Testis (tissue), 2 donors: ENCODE measurements at regions not wholly inside any gene's neighbourhood (a gene's known extent, or its start where the extent isn't known, plus 50 kb on each side); places are given as distances from the start of the nearest gene placed in this dataset.

ENCODE experiments used
- DNase-seq: peaks from one replicate; pipeline ENCODE4 v3.0.0-alpha.2; 2019
- H3K27ac ChIP-seq, 2 donors: fragments of 200-600 bp; sonication (generic); one replicate each; pipeline ENCODE4 v1.5.1; 2019
- H3K27me3 ChIP-seq: fragments of 200-600 bp; sonication (generic); one replicate; pipeline ENCODE4 v1.5.1; 2019
- H3K36me3 ChIP-seq: fragments of 200-600 bp; sonication (generic); one replicate; pipeline ENCODE4 v1.5.1; 2017; ENCODE audit warnings: low read depth; ENCODE audit errors: missing control alignments
- H3K4me1 ChIP-seq: fragments of 200-600 bp; sonication (generic); one replicate; pipeline ENCODE4 v1.5.1; 2019
- H3K4me3 ChIP-seq, 2 donors: fragments of 200-600 bp; sonication (generic); one replicate each; pipeline ENCODE4 v1.5.1; 2017 to 2019
- H3K9me3 ChIP-seq: fragments of 200-600 bp; sonication (generic); one replicate; pipeline ENCODE4 v1.5.1; 2017
- CTCF ChIP-seq, 3 experiments: fragments of 450-650 bp in 2 of 3; fragments of 200-600 bp in 1 of 3; sonication (generic) in 1 of 3; IDR thresholded peaks; one replicate each; pipeline ENCODE4 v1.5.1; 2016 to 2019; ENCODE audit warnings: antibody characterized with exemption in 3 of 3, mild to moderate bottlenecking in 2 of 3, moderate library complexity in 1 of 3
- POLR2A ChIP-seq: fragments of 450-650 bp; IDR thresholded peaks from one replicate; pipeline ENCODE4 v1.6.1; 2017; ENCODE audit warnings: antibody characterized with exemption, mild to moderate bottlenecking, moderate library complexity
- WGBS, 2 donors: methylation state at CpG; one replicate each; pipeline ENCODE4 v1.1.5; 2018; 5-methylcytosine and 5-hydroxymethylcytosine counted together
- intact Hi-C: fragments of 100-400 bp; cut with DNase I; formaldehyde crosslinking; loops from one replicate; pipeline ENCODE4 v1.15.1; 2023; ENCODE audit warnings: low total_unique reads

DNA sequence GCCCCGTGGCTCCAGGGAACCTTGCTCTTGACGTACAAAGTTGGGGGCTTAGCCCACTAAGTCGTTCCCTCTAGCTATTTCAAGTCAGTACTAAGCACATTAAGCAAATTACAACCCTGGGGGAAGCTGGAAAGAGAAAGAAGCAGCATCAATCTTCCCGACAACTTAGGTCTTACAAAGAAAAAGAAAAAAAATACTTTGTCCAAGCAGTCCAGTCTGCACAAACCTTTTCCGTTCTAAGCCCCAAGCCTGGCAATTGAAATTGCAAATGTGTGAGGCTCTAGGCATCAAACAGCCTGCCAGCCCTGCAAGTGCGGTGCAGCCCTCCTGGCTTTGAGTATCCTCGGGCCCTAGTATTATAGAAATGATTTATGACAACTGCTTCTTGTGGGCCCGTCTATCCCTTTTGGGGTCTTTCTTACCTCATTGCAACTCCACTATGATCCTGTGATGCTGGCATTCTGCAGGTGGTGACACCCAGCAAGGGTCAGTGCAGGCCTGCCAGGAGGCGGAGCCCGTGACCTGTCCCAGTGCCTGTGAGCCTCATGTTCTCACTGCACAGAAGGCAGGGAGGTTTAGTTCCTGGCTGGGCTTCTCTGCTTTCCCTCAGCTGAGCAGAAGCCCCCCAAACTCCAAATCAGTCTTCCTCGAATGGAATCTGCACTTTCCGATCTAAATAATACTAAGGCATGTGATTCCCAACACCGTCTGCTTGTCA, 232.3 kb upstream of the IRX2 start:
- Histone ChIP-seq H3K4me1 (no peaks in the 10 kb centered on the region), H3K36me3 (no peaks in the 10 kb centered on the region), H3K27ac (no peak overlapping the region)

DNA sequence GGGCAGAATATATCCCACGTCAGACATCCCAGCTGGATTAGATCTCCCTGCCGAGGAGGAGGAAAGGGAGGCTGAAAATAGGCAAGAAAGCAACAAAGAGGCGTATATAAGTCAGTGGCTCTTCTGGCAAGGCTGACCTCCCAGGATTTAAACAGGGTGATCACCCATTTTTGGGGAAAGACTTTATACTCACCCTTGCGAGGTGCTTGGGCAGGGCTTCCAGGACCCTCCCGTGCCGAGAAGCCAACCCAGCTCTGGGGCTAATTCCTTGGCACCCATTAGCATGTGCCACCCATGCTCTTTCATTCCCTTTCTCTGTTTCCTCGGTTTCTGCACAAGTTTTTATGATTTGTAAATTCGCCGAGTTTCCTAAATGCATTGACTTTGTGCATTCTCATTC, 230.2 kb upstream of the IRX2 start:
- H3K27me3 ChIP-seq: no peaks in the 10 kb centered on the region
- intact Hi-C loops: no loop called here
- 70 to 72% methylated on average over 9 of the region's 9 CpGs for WGBS, 2 donors
- no peak for TF ChIP-seq POLR2A
- TF ChIP-seq CTCF (IDR thresholded peaks at IDR 0.05): no peak
- no peak overlapping the region for H3K27ac ChIP-seq
- no peak for DNase-seq
- H3K36me3 ChIP-seq: no peaks in the 10 kb centered on the region
- no peak overlapping the region for H3K4me3 ChIP-seq
- no peaks in the 10 kb centered on the region for H3K4me1 ChIP-seq
- no peaks in the 10 kb centered on the region for H3K9me3 ChIP-seq

More for the DNA sequence above, 232.3 kb upstream of the IRX2 start:
- Histone ChIP-seq H3K27me3 (no peaks in the 10 kb centered on the region), H3K4me3 (no peak overlapping the region), H3K9me3 (no peaks in the 10 kb centered on the region)
- 63 to 64% methylated on average over 13 of the region's 13 CpGs for WGBS, 2 donors
- no peak for TF ChIP-seq POLR2A
- no peak for TF ChIP-seq CTCF (IDR thresholded peaks at IDR 0.05)
- DNase-seq: no peak
- intact Hi-C loops: no loop called here

DNA sequence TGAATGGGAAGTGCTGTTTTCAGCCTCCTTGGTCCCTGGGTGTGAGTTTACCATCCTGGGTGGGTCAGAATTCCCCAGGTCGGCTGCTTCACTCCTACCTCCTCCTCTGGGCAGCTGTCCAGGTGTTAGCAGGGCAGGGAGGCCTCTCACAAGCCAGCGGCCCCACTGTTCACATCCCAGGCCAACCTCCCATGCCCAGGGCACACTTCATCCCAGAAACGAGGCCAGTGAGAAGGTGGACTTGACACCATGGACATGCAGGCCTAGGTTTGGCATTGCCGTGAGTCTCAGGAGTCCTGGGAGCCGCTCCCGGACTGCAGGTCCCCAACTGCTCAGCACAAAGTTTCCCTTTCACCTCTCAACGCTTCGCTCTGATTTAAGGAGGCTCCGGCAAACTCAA, 229.6 kb upstream of the IRX2 start:
- intact Hi-C loops: no loop called here
- H3K9me3 ChIP-seq: no peaks in the 10 kb centered on the region
- WGBS, 2 donors: 53 to 68% methylated on average over 9 of the region's 9 CpGs
- no peak overlapping the region for H3K27ac ChIP-seq
- H3K36me3 ChIP-seq: no peaks in the 10 kb centered on the region
- H3K4me1 ChIP-seq: no peaks in the 10 kb centered on the region
- no peaks in the 10 kb centered on the region for H3K27me3 ChIP-seq
- no peak overlapping the region for H3K4me3 ChIP-seq
- no peak for DNase-seq
- no peak for TF ChIP-seq CTCF (IDR thresholded peaks at IDR 0.05)
- TF ChIP-seq POLR2A: no peak

DNA sequence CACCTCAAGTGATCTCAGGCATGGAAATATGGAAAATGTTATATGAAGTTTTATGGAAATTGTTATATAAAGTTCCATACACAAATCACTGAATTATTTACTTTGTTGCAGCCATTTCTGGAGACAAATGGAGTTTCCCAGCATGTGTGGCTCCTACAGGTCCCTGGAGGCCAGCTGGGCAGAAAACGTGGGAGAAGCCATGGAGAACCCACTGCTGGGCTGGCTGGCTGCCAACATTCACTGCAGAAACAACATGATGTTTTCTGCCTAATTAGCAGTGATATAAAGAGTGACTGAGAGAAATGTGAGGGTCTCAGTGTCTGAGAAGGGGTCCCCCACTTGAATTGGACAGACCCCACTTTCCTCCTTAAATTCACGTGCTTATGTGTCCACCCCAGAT, 208.8 kb upstream of the IRX2 start:
- intact Hi-C loops: no loop called here
- Histone ChIP-seq H3K27ac (no peak overlapping the region), H3K36me3 (no peaks in the 10 kb centered on the region), H3K4me3 (no peak overlapping the region), H3K4me1 (no peaks in the 10 kb centered on the region), H3K9me3 (no peaks in the 10 kb centered on the region), H3K27me3 (no peaks in the 10 kb centered on the region)
- no peak for DNase-seq
- 22 to 31% methylated on average over 2 of the region's 2 CpGs for WGBS, 2 donors
- no peak for TF ChIP-seq POLR2A
- TF ChIP-seq CTCF (IDR thresholded peaks at IDR 0.05): no peak

GRCh38 chr5:2958976-2959375, 207.5 kb upstream of the IRX2 start:
- no peaks in the 10 kb centered on the region for H3K9me3 ChIP-seq
- TF ChIP-seq CTCF (IDR thresholded peaks at IDR 0.05): no peak
- TF ChIP-seq POLR2A: no peak
- intact Hi-C loops: no loop called here
- DNase-seq: no peak
- no peaks in the 10 kb centered on the region for H3K27me3 ChIP-seq
- no peaks in the 10 kb centered on the region for H3K36me3 ChIP-seq
- H3K4me3 ChIP-seq: no peak overlapping the region
- no peak overlapping the region for H3K27ac ChIP-seq
- H3K4me1 ChIP-seq: no peaks in the 10 kb centered on the region
- WGBS, 2 donors: 71 to 83% methylated on average over 2 of the region's 2 CpGs
